MM.1S (cell line): ENCODE measurements at regions not wholly inside any gene's neighbourhood (a gene's known extent, or its start where the extent isn't known, plus 50 kb on each side); places are given as distances from the start of the nearest gene placed in this dataset.

Experiments
- EZH2 ChIP-seq: fragments of 300-600 bp; sonication (generic); optimal IDR thresholded peaks from 2 replicates; pipeline ENCODE3; 2017; ENCODE audit warnings: low read depth, mild to moderate bottlenecking, antibody characterized with exemption, low read length, mixed read lengths
- TF ChIP-seq, protein P1 (sequence below): fragments of 300-600 bp; sonication (generic); IDR thresholded peaks from 2 replicates; pipeline ENCODE4 v1.5.1; 2016; ENCODE audit warnings: antibody characterized with exemption, low read length, mixed read lengths

DNA sequence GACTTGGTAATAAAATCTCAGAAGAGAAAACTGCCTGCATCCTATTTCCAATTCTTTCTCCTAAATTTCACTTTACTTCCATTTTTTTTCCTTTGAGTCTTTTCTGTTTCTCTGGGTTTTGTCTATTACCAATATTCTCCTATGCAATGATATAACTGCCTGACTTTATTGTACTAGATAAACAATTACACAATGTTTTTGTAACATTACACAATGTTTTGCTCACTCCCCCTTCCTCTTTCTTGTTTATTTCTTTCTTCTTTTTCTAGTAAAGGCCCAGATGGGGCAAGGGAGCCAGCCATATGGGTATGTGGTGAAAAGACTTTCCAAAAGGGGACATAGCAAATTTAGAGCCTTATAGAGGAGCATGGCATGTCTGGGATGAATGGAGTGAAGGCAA is 278.7 kb upstream of the PHYHIPL start:
- TF ChIP-seq, protein P1, sequence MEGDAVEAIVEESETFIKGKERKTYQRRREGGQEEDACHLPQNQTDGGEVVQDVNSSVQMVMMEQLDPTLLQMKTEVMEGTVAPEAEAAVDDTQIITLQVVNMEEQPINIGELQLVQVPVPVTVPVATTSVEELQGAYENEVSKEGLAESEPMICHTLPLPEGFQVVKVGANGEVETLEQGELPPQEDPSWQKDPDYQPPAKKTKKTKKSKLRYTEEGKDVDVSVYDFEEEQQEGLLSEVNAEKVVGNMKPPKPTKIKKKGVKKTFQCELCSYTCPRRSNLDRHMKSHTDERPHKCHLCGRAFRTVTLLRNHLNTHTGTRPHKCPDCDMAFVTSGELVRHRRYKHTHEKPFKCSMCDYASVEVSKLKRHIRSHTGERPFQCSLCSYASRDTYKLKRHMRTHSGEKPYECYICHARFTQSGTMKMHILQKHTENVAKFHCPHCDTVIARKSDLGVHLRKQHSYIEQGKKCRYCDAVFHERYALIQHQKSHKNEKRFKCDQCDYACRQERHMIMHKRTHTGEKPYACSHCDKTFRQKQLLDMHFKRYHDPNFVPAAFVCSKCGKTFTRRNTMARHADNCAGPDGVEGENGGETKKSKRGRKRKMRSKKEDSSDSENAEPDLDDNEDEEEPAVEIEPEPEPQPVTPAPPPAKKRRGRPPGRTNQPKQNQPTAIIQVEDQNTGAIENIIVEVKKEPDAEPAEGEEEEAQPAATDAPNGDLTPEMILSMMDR = no peak
- TF ChIP-seq EZH2 = no peak
